MM.1S (cell line): ENCODE measurements at regions not wholly inside any gene's neighbourhood (a gene's known extent, or its start where the extent isn't known, plus 50 kb on each side); places are given as distances from the start of the nearest gene placed in this dataset.

Experiments used
- DNase-seq: peaks from one replicate; pipeline ENCODE4 v3.0.0-alpha.2; 2015
- H2AFZ ChIP-seq: fragments of 300-600 bp; sonication (generic); 2 replicates; pipeline ENCODE4 v1.6.0; 2016; ENCODE audit warnings: antibody characterized with exemption, low read length
- H3F3A ChIP-seq: fragments of 300-600 bp; sonication (generic); 2 replicates; pipeline ENCODE4 v1.6.1; 2016; ENCODE audit warnings: mild to moderate bottlenecking, antibody characterized with exemption, low read length, moderate library complexity, mixed read lengths; ENCODE audit not compliant: insufficient read depth
- H3K27ac ChIP-seq: fragments of 300-600 bp; sonication (generic); 2 replicates; pipeline ENCODE4 v1.5.1; 2016; ENCODE audit warnings: mild to moderate bottlenecking, low read length
- H3K27me3 ChIP-seq: fragments of 300-600 bp; sonication (generic); replicated peaks from 2 replicates; pipeline ENCODE4 v1.6.0; 2016; ENCODE audit warnings: low read length; ENCODE audit not compliant: insufficient read depth
- H3K36me3 ChIP-seq: fragments of 300-600 bp; sonication (generic); replicated peaks from 2 replicates; pipeline ENCODE4 v1.6.1; 2016; ENCODE audit warnings: mild to moderate bottlenecking, low read length, mixed read lengths; ENCODE audit not compliant: insufficient read depth
- H3K4me1 ChIP-seq: fragments of 300-600 bp; sonication (generic); 2 replicates; pipeline ENCODE4 v1.6.1; 2016; ENCODE audit warnings: low read length, mixed read lengths
- H3K4me2 ChIP-seq: fragments of 300-600 bp; sonication (generic); 2 replicates; pipeline ENCODE4 v1.6.0; 2016; ENCODE audit warnings: low read depth, low read length
- H3K4me3 ChIP-seq: fragments of 300-600 bp; sonication (generic); 2 replicates; pipeline ENCODE4 v1.5.1; 2016; ENCODE audit warnings: low read length, mixed read lengths
- H3K79me2 ChIP-seq: fragments of 300-600 bp; sonication (generic); 2 replicates; pipeline ENCODE4 v1.6.1; 2016; ENCODE audit warnings: mixed run types, low read length, mixed read lengths
- H3K9ac ChIP-seq: fragments of 300-600 bp; sonication (generic); 2 replicates; pipeline ENCODE4 v1.6.1; 2016; ENCODE audit warnings: low read length, mixed read lengths
- H3K9me2 ChIP-seq: fragments of 300-600 bp; sonication (generic); replicated peaks from 2 replicates; pipeline ENCODE4 v1.6.1; 2016; ENCODE audit warnings: mild to moderate bottlenecking, low read length, mixed read lengths; ENCODE audit not compliant: insufficient read depth
- H3K9me3 ChIP-seq: fragments of 300-600 bp; sonication (generic); replicated peaks from 2 replicates; pipeline ENCODE4 v1.6.1; 2016; ENCODE audit warnings: mild to moderate bottlenecking, low read length, mixed read lengths; ENCODE audit not compliant: insufficient read depth
- H4K20me1 ChIP-seq: fragments of 300-600 bp; sonication (generic); 2 replicates; pipeline ENCODE4 v1.6.1; 2016; ENCODE audit warnings: mild to moderate bottlenecking, low read length, moderate library complexity, mixed read lengths; ENCODE audit not compliant: insufficient read depth
- CTCF ChIP-seq: fragments of 300-600 bp; sonication (generic); IDR thresholded peaks from 2 replicates; pipeline ENCODE4 v1.5.1; 2016; ENCODE audit warnings: antibody characterized with exemption, low read length, mixed read lengths
- EZH2 ChIP-seq: fragments of 300-600 bp; sonication (generic); optimal IDR thresholded peaks from 2 replicates; pipeline ENCODE3; 2017; ENCODE audit warnings: low read depth, mild to moderate bottlenecking, antibody characterized with exemption, low read length, mixed read lengths
- EZH2phosphoT487 ChIP-seq: fragments of 300-600 bp; sonication (generic); IDR thresholded peaks from 2 replicates; pipeline ENCODE4 v1.6.1; 2018; ENCODE audit warnings: antibody characterized with exemption, low read length

- no peaks in the 10 kb centered on the region for H3K27me3 ChIP-seq
- H3K9ac ChIP-seq, result no peak overlapping the region; the same call in 1 of the 2 replicates
- peak; percentile 63 for DNase-seq
- H3K4me1 ChIP-seq, result peaks cover 64% of the 10 kb centered on the region
- H3K4me3 ChIP-seq, result no peak overlapping the region
- H4K20me1 ChIP-seq, result no peaks in the 10 kb centered on the region
- no peak for TF ChIP-seq EZH2phosphoT487
- no peak for TF ChIP-seq CTCF
- no peak for TF ChIP-seq EZH2
- peak overlapping the region; percentile 31; the same call in 1 of the 2 replicates for H3K4me2 ChIP-seq
- H3K27ac ChIP-seq, result peak overlapping the region; percentile 42; the same call in 1 of the 2 replicates
- no peaks in the 10 kb centered on the region for H3K9me2 ChIP-seq
- H3K79me2 ChIP-seq, result no peaks in the 10 kb centered on the region
- H3K36me3 ChIP-seq, result no peaks in the 10 kb centered on the region
- H3K9me3 ChIP-seq, result no peaks in the 10 kb centered on the region
- peaks cover 33% of the 10 kb centered on the region for H3F3A ChIP-seq
- H2AFZ ChIP-seq, result peak overlapping the region; percentile 14; the same call in 1 of the 2 replicates
Measured at GRCh38 chr4:24164054-24164693, 274.3 kb upstream of the PPARGC1A start.

GRCh38 chr4:24163314-24163713 lies 273.5 kb upstream of the PPARGC1A start:
- no peak overlapping the region for H3K4me3 ChIP-seq
- no peak overlapping the region for H3K9ac ChIP-seq
- H3F3A ChIP-seq, result peaks cover 33% of the 10 kb centered on the region
- H4K20me1 ChIP-seq, result no peaks in the 10 kb centered on the region
- H3K27me3 ChIP-seq, result no peaks in the 10 kb centered on the region
- H3K4me2 ChIP-seq, result peak overlapping the region; percentile 31; the same call in 1 of the 2 replicates
- H3K79me2 ChIP-seq, result no peaks in the 10 kb centered on the region
- no peaks in the 10 kb centered on the region for H3K9me2 ChIP-seq
- no peak overlapping the region for H2AFZ ChIP-seq
- H3K36me3 ChIP-seq, result no peaks in the 10 kb centered on the region
- no peak for TF ChIP-seq CTCF
- TF ChIP-seq EZH2, result no peak
- TF ChIP-seq EZH2phosphoT487, result no peak
- peaks cover 58% of the 10 kb centered on the region for H3K4me1 ChIP-seq
- no peaks in the 10 kb centered on the region for H3K9me3 ChIP-seq
- peak overlapping the region; percentile 42; the same call in 1 of the 2 replicates for H3K27ac ChIP-seq
- DNase-seq, result no peak

- no peaks in the 10 kb centered on the region for H3K9me2 ChIP-seq
Measured at GRCh38 chr4:24160358-24160757, 270.5 kb upstream of the PPARGC1A start.

More at GRCh38 chr4:24160358-24160757, 270.5 kb upstream of the PPARGC1A start:
- Histone ChIP-seq H3K9ac (no peak overlapping the region), H2AFZ (no peak overlapping the region), H3K36me3 (no peaks in the 10 kb centered on the region), H3K27ac (no peak overlapping the region), H3K4me1 (peaks cover 30% of the 10 kb centered on the region), H3K4me2 (no peak overlapping the region), H3K79me2 (no peaks in the 10 kb centered on the region), H3K27me3 (no peaks in the 10 kb centered on the region), H3F3A (peaks cover 10% of the 10 kb centered on the region; the same call in 1 of the 2 replicates), H4K20me1 (no peaks in the 10 kb centered on the region), H3K4me3 (no peak overlapping the region), H3K9me3 (no peaks in the 10 kb centered on the region)
- DNase-seq, result no peak
- no peak for TF ChIP-seq EZH2phosphoT487
- TF ChIP-seq CTCF, result no peak
- no peak for TF ChIP-seq EZH2
